ENCODE measurements at regions not wholly inside any gene's neighbourhood (a gene's known extent, or its start where the extent isn't known, plus 50 kb on each side); places are given as distances from the start of the nearest gene placed in this dataset.
A peak's percentile ranks its signal among the peaks of the same experiment; 100 is the strongest.

DNA sequence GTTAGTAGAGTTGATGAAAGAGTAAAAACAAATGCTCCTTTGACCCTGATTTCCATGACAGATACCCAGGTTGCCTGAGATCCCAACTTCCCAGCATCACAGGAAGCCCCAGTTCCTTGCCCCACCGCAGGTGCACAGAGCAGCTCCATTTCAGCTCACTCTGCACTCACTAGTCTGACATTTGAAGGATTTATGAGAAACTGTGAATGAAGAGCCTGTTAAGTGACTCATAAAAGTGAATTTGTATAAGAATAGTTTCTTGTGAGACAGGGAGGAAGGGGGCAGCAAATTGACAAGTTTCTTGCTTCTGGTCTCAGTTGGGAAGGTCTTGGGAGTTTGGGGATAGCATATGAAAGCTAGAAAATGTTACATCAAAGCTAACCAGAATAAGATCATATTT is 248.7 kb upstream of the ATP5MC3 start:
- Mint-ChIP-seq H3K36me3 (ENCODE audit: low read depth, unreplicated experiment) (no peaks in the 10 kb centered on the region), H3K9me3 (ENCODE audit: unreplicated experiment) (no peaks in the 10 kb centered on the region), H3K27ac (ENCODE audit: unreplicated experiment) (no peak overlapping the region), H3K27me3 (ENCODE audit: low read depth, unreplicated experiment) (no peaks in the 10 kb centered on the region), H3K4me1 (ENCODE audit: low read depth, unreplicated experiment) (peaks cover 11% of the 10 kb centered on the region), H3K4me3 (ENCODE audit: unreplicated experiment) (no peak overlapping the region)
- H3K36me3 ChIP-seq (ENCODE audit: insufficient read depth, low read length): no peaks in the 10 kb centered on the region
- no peak for DNase-seq (ENCODE audit: low read depth)
- FAIRE-seq: no peak
- no peaks in the 10 kb centered on the region for H3K4me1 ChIP-seq (ENCODE audit: insufficient read depth, low read length)
- no peaks in the 10 kb centered on the region for H3K9me3 ChIP-seq (ENCODE audit: insufficient read depth, low read depth, low read length)
- no peaks in the 10 kb centered on the region for H3K79me2 ChIP-seq (ENCODE audit: insufficient read depth, low read length)
- H3K27ac ChIP-seq (ENCODE audit: low read depth, low read length): no peak overlapping the region
- H3K4me2 ChIP-seq (ENCODE audit: low read length): no peak overlapping the region
- H3K27me3 ChIP-seq (ENCODE audit: insufficient read depth, low read length): no peaks in the 10 kb centered on the region
- H4K20me1 ChIP-seq (ENCODE audit: insufficient read depth, low read length): no peaks in the 10 kb centered on the region
- no peak overlapping the region for H3K9ac ChIP-seq (ENCODE audit: low read length)
- TF ChIP-seq, protein P1, sequence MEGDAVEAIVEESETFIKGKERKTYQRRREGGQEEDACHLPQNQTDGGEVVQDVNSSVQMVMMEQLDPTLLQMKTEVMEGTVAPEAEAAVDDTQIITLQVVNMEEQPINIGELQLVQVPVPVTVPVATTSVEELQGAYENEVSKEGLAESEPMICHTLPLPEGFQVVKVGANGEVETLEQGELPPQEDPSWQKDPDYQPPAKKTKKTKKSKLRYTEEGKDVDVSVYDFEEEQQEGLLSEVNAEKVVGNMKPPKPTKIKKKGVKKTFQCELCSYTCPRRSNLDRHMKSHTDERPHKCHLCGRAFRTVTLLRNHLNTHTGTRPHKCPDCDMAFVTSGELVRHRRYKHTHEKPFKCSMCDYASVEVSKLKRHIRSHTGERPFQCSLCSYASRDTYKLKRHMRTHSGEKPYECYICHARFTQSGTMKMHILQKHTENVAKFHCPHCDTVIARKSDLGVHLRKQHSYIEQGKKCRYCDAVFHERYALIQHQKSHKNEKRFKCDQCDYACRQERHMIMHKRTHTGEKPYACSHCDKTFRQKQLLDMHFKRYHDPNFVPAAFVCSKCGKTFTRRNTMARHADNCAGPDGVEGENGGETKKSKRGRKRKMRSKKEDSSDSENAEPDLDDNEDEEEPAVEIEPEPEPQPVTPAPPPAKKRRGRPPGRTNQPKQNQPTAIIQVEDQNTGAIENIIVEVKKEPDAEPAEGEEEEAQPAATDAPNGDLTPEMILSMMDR (IDR thresholded peaks at IDR 0.05; ENCODE audit: insufficient read depth, low read depth, low read length): no peak
- no peak overlapping the region for H2AFZ ChIP-seq (ENCODE audit: low read depth, low read length)
- H3K4me3 ChIP-seq (ENCODE audit: insufficient read depth, low read depth, low read length): no peak overlapping the region

DNA sequence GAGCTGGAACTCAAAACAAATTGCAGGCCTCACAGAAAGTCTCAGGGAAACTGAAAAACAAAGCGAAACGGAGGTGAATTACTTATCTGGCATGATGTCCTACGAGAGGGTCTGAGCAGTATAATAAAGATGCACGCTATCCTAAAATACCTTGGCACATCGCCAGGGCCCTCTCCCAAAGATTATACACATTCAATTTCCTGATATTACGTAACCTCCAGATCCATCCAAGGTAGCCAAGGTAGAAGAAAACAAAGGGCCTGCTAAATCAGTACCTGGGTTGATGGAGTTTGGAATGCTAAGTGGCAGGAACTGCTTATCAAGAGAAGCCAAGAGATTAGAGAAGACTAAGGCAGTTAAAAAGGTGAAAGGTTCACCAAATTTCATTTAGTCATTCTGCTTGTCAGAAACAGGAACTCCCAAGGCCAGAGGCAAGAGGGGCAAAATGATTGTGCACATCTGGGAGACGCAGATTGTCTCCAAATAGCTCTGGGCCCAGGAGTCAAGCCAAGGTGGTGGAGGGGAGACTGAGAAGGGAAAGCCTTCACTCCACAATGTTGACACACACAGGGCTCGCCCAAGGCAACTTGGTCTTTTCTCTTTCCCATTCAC is 236.8 kb upstream of the ATP5MC3 start:
- Histone ChIP-seq H3K27ac (ENCODE audit: low read depth, low read length) (no peak overlapping the region), H3K79me2 (ENCODE audit: insufficient read depth, low read length) (no peaks in the 10 kb centered on the region), H3K9ac (ENCODE audit: low read length) (no peak overlapping the region), H3K4me1 (ENCODE audit: insufficient read depth, low read length) (no peaks in the 10 kb centered on the region), H3K27me3 (ENCODE audit: insufficient read depth, low read length) (no peaks in the 10 kb centered on the region), H4K20me1 (ENCODE audit: insufficient read depth, low read length) (no peaks in the 10 kb centered on the region), H3K36me3 (ENCODE audit: insufficient read depth, low read length) (no peaks in the 10 kb centered on the region), H3K4me3 (ENCODE audit: insufficient read depth, low read depth, low read length) (no peak overlapping the region), H2AFZ (ENCODE audit: low read depth, low read length) (no peak overlapping the region), H3K4me2 (ENCODE audit: low read length) (no peak overlapping the region), H3K9me3 (ENCODE audit: insufficient read depth, low read depth, low read length) (no peaks in the 10 kb centered on the region)
- H3K4me3 Mint-ChIP-seq (ENCODE audit: unreplicated experiment): no peak overlapping the region
- FAIRE-seq (no peak), DNase-seq (ENCODE audit: low read depth) (no peak)
- no peak for TF ChIP-seq EZH2 (IDR thresholded peaks at IDR 0.05; ENCODE audit: insufficient read depth, low read length)
- TF ChIP-seq, protein P1 (IDR thresholded peaks at IDR 0.05; ENCODE audit: insufficient read depth, low read depth, low read length): no peak
- no peaks in the 10 kb centered on the region for H3K36me3 Mint-ChIP-seq (ENCODE audit: low read depth, unreplicated experiment)
- H3K4me1 Mint-ChIP-seq (ENCODE audit: low read depth, unreplicated experiment): no peaks in the 10 kb centered on the region
- peaks cover 4% of the 10 kb centered on the region for H3K9me3 Mint-ChIP-seq (ENCODE audit: unreplicated experiment)
- peaks cover 2% of the 10 kb centered on the region for H3K27me3 Mint-ChIP-seq (ENCODE audit: low read depth, unreplicated experiment)
- H3K27ac Mint-ChIP-seq (ENCODE audit: unreplicated experiment): no peak overlapping the region

DNA sequence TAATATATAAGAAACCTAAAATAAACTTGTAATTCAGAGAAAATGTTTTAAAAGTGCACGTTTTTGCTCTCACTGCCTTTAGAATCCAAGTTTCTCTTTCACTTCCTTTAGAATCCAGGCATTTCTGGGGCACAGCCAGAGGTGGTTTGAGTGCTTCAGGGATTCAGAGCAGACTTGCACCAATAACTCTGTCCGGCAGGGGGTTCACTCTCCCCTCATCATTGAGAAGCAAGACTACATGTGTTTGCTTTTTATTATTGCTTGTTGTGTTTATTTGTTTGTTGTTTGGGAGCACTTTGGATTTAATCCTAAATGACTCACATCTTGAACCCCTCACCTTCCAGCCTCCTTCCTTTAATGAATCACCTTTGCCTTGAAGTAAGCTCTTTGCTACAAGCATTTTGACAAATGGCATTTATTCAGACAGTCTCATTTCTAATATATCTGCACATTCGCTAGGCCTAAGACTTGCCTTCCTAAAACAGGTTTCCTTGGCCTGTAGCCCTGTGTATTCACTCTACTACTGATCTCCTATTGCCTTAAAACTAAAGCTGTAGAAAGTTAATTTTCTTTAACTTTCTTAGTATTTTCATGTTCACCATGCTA is 233.5 kb upstream of the ATP5MC3 start:
- H3K9ac ChIP-seq (ENCODE audit: low read length): no peak overlapping the region
- H3K4me1 ChIP-seq (ENCODE audit: insufficient read depth, low read length): no peaks in the 10 kb centered on the region
- Mint-ChIP-seq H3K9me3 (ENCODE audit: unreplicated experiment) (peaks cover 4% of the 10 kb centered on the region), H3K27me3 (ENCODE audit: low read depth, unreplicated experiment) (no peaks in the 10 kb centered on the region), H3K4me1 (ENCODE audit: low read depth, unreplicated experiment) (no peaks in the 10 kb centered on the region), H3K27ac (ENCODE audit: unreplicated experiment) (peak overlapping the region; percentile 37), H3K4me3 (ENCODE audit: unreplicated experiment) (no peak overlapping the region), H3K36me3 (ENCODE audit: low read depth, unreplicated experiment) (no peaks in the 10 kb centered on the region)
- H3K27me3 ChIP-seq (ENCODE audit: insufficient read depth, low read length): no peaks in the 10 kb centered on the region
- H3K9me3 ChIP-seq (ENCODE audit: insufficient read depth, low read depth, low read length): no peaks in the 10 kb centered on the region
- no peak overlapping the region for H3K4me3 ChIP-seq (ENCODE audit: insufficient read depth, low read depth, low read length)
- DNase-seq (ENCODE audit: low read depth): peak; percentile 31
- no peak for TF ChIP-seq EZH2 (IDR thresholded peaks at IDR 0.05; ENCODE audit: insufficient read depth, low read length)
- TF ChIP-seq, protein P1 (IDR thresholded peaks at IDR 0.05; ENCODE audit: insufficient read depth, low read depth, low read length): peak; percentile 67
- FAIRE-seq: no peak
- no peak overlapping the region for H3K4me2 ChIP-seq (ENCODE audit: low read length)
- no peak overlapping the region for H2AFZ ChIP-seq (ENCODE audit: low read depth, low read length)
- H4K20me1 ChIP-seq (ENCODE audit: insufficient read depth, low read length): no peaks in the 10 kb centered on the region
- H3K79me2 ChIP-seq (ENCODE audit: insufficient read depth, low read length): no peaks in the 10 kb centered on the region
- H3K27ac ChIP-seq (ENCODE audit: low read depth, low read length): no peak overlapping the region
- no peaks in the 10 kb centered on the region for H3K36me3 ChIP-seq (ENCODE audit: insufficient read depth, low read length)
